Fibroblast of skin of back (primary cell): ENCODE measurements at regions not wholly inside any gene's neighbourhood (a gene's known extent, or its start where the extent isn't known, plus 50 kb on each side); places are given as distances from the start of the nearest gene placed in this dataset.

Experiments used
- DNase-seq: peaks from one replicate; pipeline ENCODE4 v3.0.0-alpha.2; 2013

GRCh38 chr10:8499752-8500390, 445.4 kb downstream of the GATA3 start:
- DNase-seq = no peak

GRCh38 chr10:8502573-8502972, 448.1 kb downstream of the GATA3 start:
- DNase-seq = no peak

- no peak for DNase-seq
Measured at GRCh38 chr10:8504499-8504898, 450.0 kb downstream of the GATA3 start.

- DNase-seq = no peak
Measured at GRCh38 chr10:8507156-8507555, 452.7 kb downstream of the GATA3 start.

GRCh38 chr10:8508882-8509281, 454.4 kb downstream of the GATA3 start:
- DNase-seq = no peak

- DNase-seq = no peak
Measured at GRCh38 chr10:8510471-8510870, 456.0 kb downstream of the GATA3 start.

- DNase-seq = no peak
Measured at GRCh38 chr10:8511026-8511425, 456.5 kb downstream of the GATA3 start.

GRCh38 chr10:8513155-8514147, 459.0 kb downstream of the GATA3 start:
- no peak for DNase-seq

GRCh38 chr10:8520382-8520781, 465.9 kb downstream of the GATA3 start:
- DNase-seq = no peak

- DNase-seq = no peak
Measured at GRCh38 chr10:8527773-8528172, 473.3 kb downstream of the GATA3 start.

- no peak for DNase-seq
Measured at GRCh38 chr10:8531116-8531515, 476.6 kb downstream of the GATA3 start.

- no peak for DNase-seq
Measured at GRCh38 chr10:8532647-8533046, 478.2 kb downstream of the GATA3 start.

GRCh38 chr10:8533462-8533861, 479.0 kb downstream of the GATA3 start:
- no peak for DNase-seq

- DNase-seq = no peak
Measured at GRCh38 chr10:8534096-8534495, 479.6 kb downstream of the GATA3 start.

- DNase-seq = no peak
Measured at GRCh38 chr10:8534891-8535290, 480.4 kb downstream of the GATA3 start.

GRCh38 chr10:8539056-8539455, 484.6 kb downstream of the GATA3 start:
- DNase-seq = no peak

- no peak for DNase-seq
Measured at GRCh38 chr10:8543361-8544056, 489.0 kb downstream of the GATA3 start.

- DNase-seq = no peak
Measured at GRCh38 chr10:8544057-8544380, 489.5 kb downstream of the GATA3 start.

- DNase-seq = no peak
Measured at GRCh38 chr10:8544500-8544899, 490.0 kb downstream of the GATA3 start.

- no peak for DNase-seq
Measured at GRCh38 chr10:8554574-8554973, 500.1 kb downstream of the GATA3 start.

GRCh38 chr10:8556321-8556720, 501.8 kb downstream of the GATA3 start:
- no peak for DNase-seq

GRCh38 chr10:8563478-8563877, 509.0 kb downstream of the GATA3 start:
- no peak for DNase-seq

- no peak for DNase-seq
Measured at GRCh38 chr10:8566737-8567136, 512.2 kb downstream of the GATA3 start.

- DNase-seq = no peak
Measured at GRCh38 chr10:8568401-8568800, 513.9 kb downstream of the GATA3 start.
